Stimulated activated CD4-positive, alpha-beta T cell treated with anti-CD3 and anti-CD28 coated beads, TNF-alpha, amount 100 ng/mL, for 4 hours (primary cell): ENCODE measurements at regions not wholly inside any gene's neighbourhood (a gene's known extent, or its start where the extent isn't known, plus 50 kb on each side); places are given as distances from the start of the nearest gene placed in this dataset.

Source experiments
- DNase-seq, 3 experiments: peaks; one replicate each; pipeline ENCODE4 v3.0.0-alpha.2; 2020; ENCODE audit warnings: low read depth in 3 of 3

GRCh38 chr10:21021843-21022594 is 124.9 kb upstream of the NEBL start:
- no peak for DNase-seq

- no peak for DNase-seq
Measured at GRCh38 chr10:21021231-21021630, 124.1 kb upstream of the NEBL start.

GRCh38 chr10:21020545-21020944 is 123.4 kb upstream of the NEBL start:
- DNase-seq = no peak

- DNase-seq = no peak
Measured at GRCh38 chr10:21019436-21019835, 122.3 kb upstream of the NEBL start.

GRCh38 chr10:21015851-21016250 is 118.7 kb upstream of the NEBL start:
- DNase-seq = no peak

GRCh38 chr10:21014141-21014540 is 117.0 kb upstream of the NEBL start:
- DNase-seq = no peak

GRCh38 chr10:21011433-21012018 is 114.4 kb upstream of the NEBL start:
- DNase-seq = no peak

GRCh38 chr10:21010615-21011014 is 113.5 kb upstream of the NEBL start:
- DNase-seq = no peak

GRCh38 chr10:21003240-21003822 is 106.2 kb upstream of the NEBL start:
- DNase-seq = no peak

- no peak for DNase-seq
Measured at GRCh38 chr10:21002091-21002878, 105.2 kb upstream of the NEBL start.

- no peak for DNase-seq
Measured at GRCh38 chr10:20999699-21000098, 102.6 kb upstream of the NEBL start.

- DNase-seq = no peak
Measured at GRCh38 chr10:20998036-20998435, 100.9 kb upstream of the NEBL start.

GRCh38 chr10:20995123-20995987 is 98.2 kb upstream of the NEBL start:
- no peak for DNase-seq

- no peak for DNase-seq
Measured at GRCh38 chr10:20993830-20994527, 96.9 kb upstream of the NEBL start.

GRCh38 chr10:20993389-20993788 is 96.3 kb upstream of the NEBL start:
- DNase-seq = no peak

- DNase-seq = no peak
Measured at GRCh38 chr10:20991526-20991925, 94.4 kb upstream of the NEBL start.

GRCh38 chr10:20990604-20991003 is 93.5 kb upstream of the NEBL start:
- no peak for DNase-seq

GRCh38 chr10:20988357-20988983 is 91.4 kb upstream of the NEBL start:
- DNase-seq = no peak

- DNase-seq = no peak
Measured at GRCh38 chr10:20986049-20986448, 88.9 kb upstream of the NEBL start.

GRCh38 chr10:20984662-20985061 is 87.6 kb upstream of the NEBL start:
- no peak for DNase-seq
